Ectodermal cell (in vitro differentiated cells): ENCODE measurements at regions not wholly inside any gene's neighbourhood (a gene's known extent, or its start where the extent isn't known, plus 50 kb on each side); places are given as distances from the start of the nearest gene placed in this dataset.

Source experiments
- H3K27ac ChIP-seq: 2 replicates; pipeline ENCODE4 v1.7.0; 2013; ENCODE audit warnings: mild to moderate bottlenecking, low read depth, low read length; ENCODE audit not compliant: insufficient read depth, poor library complexity, severe bottlenecking
- H3K27me3 ChIP-seq: 2 replicates; pipeline ENCODE4 v1.7.0; 2013; ENCODE audit warnings: mild to moderate bottlenecking, low read length; ENCODE audit not compliant: insufficient read depth, control insufficient read depth, poor library complexity, severe bottlenecking
- H3K36me3 ChIP-seq: one replicate; pipeline ENCODE4 v1.7.0; 2013; ENCODE audit warnings: low read length; ENCODE audit not compliant: control insufficient read depth, insufficient read depth
- H3K4me1 ChIP-seq: one replicate; pipeline ENCODE4 v1.7.0; 2013; ENCODE audit warnings: low read length; ENCODE audit not compliant: control insufficient read depth, insufficient read depth
- H3K4me3 ChIP-seq: 2 replicates; pipeline ENCODE4 v1.7.0; 2013; ENCODE audit warnings: low read depth, low read length, control low read depth; ENCODE audit not compliant: insufficient read depth
- H3K9me3 ChIP-seq: 2 replicates; pipeline ENCODE4 v1.7.0; 2013; ENCODE audit warnings: mild to moderate bottlenecking, low read length, moderate library complexity; ENCODE audit not compliant: control insufficient read depth
- WGBS, 2 experiments: methylation state at CpG; one replicate each; pipeline ENCODE4 v1.1.7; 2013; ENCODE audit warnings: missing lambda C conversion rate in 2 of 2; 5-methylcytosine and 5-hydroxymethylcytosine counted together

DNA sequence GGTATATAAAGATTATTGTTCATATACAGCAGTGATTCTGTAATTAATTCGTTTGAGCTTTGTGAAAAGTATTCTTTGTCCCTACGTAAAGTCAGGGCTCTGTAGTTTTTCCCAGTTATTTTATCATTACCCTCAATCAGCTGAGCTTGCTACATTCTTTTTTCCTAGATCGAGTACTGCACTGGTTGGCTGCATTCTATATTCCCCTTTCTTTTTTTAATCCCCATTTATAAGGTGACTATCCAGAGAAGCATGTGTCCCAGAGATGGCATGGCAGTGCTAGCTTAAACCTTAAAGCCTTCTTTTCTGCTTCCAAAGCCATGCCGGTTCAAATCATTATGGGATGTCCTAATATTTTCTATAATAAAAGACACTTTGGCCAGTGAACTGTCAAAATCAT, 230.1 kb upstream of the CELF2 start:
- Histone ChIP-seq H3K36me3 (no peaks in the 10 kb centered on the region), H3K27ac (no peak overlapping the region), H3K4me3 (no peak overlapping the region), H3K9me3 (no peaks in the 10 kb centered on the region), H3K27me3 (no peaks in the 10 kb centered on the region), H3K4me1 (peaks cover 7% of the 10 kb centered on the region)
- WGBS, 2 experiments, result 92 to 93% methylated on average over 3 to 4 of the region's 4 CpGs

DNA sequence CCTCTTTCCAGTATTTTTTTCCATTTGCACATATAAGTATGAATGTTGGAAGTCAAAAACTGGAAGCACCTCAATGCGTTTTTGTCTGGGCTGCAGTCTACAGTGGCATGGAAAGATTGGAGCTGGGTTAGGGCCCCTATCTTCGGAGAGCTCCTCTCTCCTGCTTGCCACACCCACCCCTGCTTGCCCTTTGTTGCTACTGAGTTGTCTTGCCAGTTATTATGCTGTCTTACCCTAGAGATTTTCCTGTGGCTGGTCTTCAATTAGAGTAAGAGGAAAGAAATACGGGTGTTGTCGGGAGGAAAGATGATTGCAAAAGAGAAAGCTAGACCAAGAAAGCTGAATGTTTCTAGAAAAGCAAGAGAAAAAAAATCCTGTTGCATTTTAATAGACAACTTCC, 228.9 kb upstream of the CELF2 start:
- H3K4me3 ChIP-seq, result no peak overlapping the region
- no peak overlapping the region for H3K27ac ChIP-seq
- peaks cover 12% of the 10 kb centered on the region for H3K4me1 ChIP-seq
- H3K27me3 ChIP-seq, result no peaks in the 10 kb centered on the region
- no peaks in the 10 kb centered on the region for H3K9me3 ChIP-seq
- H3K36me3 ChIP-seq, result no peaks in the 10 kb centered on the region
- 79 to 81% methylated on average over 4 of the region's 4 CpGs for WGBS, 2 experiments

DNA sequence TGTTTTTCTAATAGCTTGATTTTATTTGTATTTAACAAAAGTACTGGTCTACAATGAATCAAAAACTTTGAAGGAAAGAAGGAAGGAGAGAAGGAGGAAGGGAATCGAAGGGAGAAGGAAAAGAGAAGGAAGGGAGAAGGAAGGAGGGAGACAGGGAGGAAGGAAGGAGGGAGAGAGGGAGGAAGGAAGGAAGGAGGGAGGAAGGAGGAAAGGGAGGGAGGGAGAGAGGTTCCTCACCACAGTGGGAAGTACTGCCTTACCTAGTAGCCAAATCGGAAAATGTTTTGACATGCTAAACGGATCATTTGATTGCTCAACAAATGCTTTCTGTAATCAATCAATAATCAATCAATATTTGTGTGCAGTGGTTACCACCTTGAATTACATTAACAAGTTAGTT, 225.8 kb upstream of the CELF2 start:
- Histone ChIP-seq H3K4me1 (peaks cover 12% of the 10 kb centered on the region), H3K4me3 (no peak overlapping the region), H3K36me3 (no peaks in the 10 kb centered on the region), H3K27me3 (no peaks in the 10 kb centered on the region), H3K27ac (no peak overlapping the region), H3K9me3 (no peaks in the 10 kb centered on the region)
- WGBS, 2 experiments, result 77 to 80% methylated on average over 3 of the region's 3 CpGs

DNA sequence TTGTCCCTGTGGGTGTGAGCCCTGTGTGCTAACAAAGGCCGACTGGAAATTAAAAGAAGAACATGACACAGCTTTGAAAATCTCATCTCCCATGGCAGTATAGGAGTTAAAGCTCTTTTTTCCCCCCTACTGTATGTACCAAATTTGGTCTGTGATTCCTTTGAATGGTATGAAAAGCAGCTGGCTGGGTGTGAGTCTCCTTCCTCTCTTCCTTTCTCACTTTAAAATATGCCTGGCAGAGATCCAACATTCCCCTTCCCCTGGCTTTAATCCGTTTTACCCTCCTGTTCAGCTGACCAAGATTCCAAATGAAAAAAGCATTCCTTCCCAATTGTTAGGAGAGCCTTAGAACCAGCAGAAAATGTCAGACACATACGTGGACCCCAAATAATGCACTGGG, 225.0 kb upstream of the CELF2 start:
- H3K4me1 ChIP-seq, result peaks cover 21% of the 10 kb centered on the region
- H3K9me3 ChIP-seq, result no peaks in the 10 kb centered on the region
- no peaks in the 10 kb centered on the region for H3K27me3 ChIP-seq
- no peak overlapping the region for H3K4me3 ChIP-seq
- H3K36me3 ChIP-seq, result no peaks in the 10 kb centered on the region
- WGBS, 2 experiments, result 17 to 28% methylated on average over 3 of the region's 3 CpGs
- H3K27ac ChIP-seq, result no peak overlapping the region

DNA sequence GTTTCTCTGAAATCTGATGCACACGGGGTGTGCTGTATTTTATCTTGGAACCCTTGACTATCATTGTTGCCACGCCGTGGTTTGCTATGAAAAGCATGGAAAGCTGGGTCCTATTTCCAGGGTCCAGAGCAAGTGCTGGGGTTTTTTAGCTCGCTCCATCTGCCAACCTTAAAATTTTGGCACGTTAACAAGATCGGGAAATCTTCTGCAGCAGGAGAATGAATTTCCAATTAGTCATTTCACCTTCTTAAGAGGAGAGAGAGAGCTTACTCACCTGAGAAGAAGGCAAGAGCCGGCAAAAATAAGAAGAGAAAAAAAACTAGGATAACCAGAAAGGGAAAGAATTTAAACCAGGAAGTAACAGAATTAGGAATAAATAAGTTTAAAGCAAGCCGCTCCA, 223.6 kb upstream of the CELF2 start:
- Histone ChIP-seq H3K36me3 (no peaks in the 10 kb centered on the region), H3K4me1 (peaks cover 31% of the 10 kb centered on the region), H3K27ac (no peak overlapping the region), H3K4me3 (no peak overlapping the region), H3K27me3 (no peaks in the 10 kb centered on the region), H3K9me3 (no peaks in the 10 kb centered on the region)
- WGBS, 2 experiments, result 89 to 96% methylated on average over 7 to 8 of the region's 8 CpGs

DNA sequence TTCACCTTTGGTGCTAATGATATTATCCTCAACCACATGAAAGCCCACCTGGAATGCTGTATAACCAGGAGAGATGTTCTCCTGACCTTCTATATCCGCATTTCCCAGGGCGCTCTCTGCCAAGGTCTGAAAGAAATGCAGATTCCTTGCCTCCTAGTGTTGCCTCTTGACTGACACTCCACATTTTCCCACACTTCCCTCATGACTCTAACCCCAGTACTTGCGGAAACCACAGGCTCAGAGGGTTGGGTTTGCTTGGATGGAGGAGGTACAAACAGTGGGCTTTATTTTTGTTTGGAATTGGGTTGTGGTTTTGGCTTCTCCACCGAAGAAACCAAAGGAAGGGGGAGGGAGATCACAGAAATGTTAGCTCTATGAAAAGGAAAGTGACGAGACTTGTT, 222.9 kb upstream of the CELF2 start:
- Histone ChIP-seq H3K4me1 (peaks cover 31% of the 10 kb centered on the region), H3K4me3 (no peak overlapping the region), H3K36me3 (no peaks in the 10 kb centered on the region), H3K9me3 (no peaks in the 10 kb centered on the region), H3K27ac (no peak overlapping the region), H3K27me3 (no peaks in the 10 kb centered on the region)
- 85% methylated on average over 5 of the region's 5 CpGs for WGBS, 2 experiments

DNA sequence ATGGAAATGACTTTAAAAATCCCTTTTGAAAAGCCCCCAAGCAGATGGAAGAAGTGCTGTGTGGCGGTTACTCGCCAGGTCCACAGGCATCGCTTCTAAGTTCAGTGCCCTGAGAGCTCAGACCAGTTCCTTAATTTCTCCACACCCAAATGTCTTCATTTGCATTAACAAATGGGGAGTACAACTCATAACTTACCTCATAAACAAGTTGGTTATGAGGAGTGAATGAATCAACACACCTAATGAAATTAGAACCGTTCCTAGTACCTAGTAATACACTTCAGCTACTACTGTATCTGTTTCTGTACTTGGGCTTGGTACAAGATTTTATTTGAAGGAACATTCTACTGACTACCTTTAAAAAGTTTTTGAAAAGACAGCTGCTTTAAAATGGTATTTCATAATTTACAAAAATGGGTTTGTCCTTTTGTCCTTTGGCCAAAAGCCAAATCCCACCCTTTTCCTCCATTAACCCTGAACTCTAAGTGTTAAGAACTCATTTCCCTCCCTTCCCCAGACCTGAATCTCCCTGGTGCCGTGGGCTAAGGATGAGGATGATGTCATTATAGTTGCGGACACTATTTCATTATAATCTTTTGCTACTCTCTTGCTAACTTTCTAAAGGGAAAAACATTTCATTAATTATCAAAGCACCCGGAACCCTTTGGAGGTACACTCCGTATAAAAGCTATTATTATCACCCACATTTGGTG, 221.5 kb upstream of the CELF2 start:
- 87 to 94% methylated on average over 5 to 8 of the region's 8 CpGs for WGBS, 2 experiments
- H3K4me3 ChIP-seq, result no peak overlapping the region
- H3K27me3 ChIP-seq, result no peaks in the 10 kb centered on the region
- no peaks in the 10 kb centered on the region for H3K36me3 ChIP-seq
- H3K4me1 ChIP-seq, result peaks cover 31% of the 10 kb centered on the region
- no peak overlapping the region for H3K27ac ChIP-seq
- no peaks in the 10 kb centered on the region for H3K9me3 ChIP-seq

DNA sequence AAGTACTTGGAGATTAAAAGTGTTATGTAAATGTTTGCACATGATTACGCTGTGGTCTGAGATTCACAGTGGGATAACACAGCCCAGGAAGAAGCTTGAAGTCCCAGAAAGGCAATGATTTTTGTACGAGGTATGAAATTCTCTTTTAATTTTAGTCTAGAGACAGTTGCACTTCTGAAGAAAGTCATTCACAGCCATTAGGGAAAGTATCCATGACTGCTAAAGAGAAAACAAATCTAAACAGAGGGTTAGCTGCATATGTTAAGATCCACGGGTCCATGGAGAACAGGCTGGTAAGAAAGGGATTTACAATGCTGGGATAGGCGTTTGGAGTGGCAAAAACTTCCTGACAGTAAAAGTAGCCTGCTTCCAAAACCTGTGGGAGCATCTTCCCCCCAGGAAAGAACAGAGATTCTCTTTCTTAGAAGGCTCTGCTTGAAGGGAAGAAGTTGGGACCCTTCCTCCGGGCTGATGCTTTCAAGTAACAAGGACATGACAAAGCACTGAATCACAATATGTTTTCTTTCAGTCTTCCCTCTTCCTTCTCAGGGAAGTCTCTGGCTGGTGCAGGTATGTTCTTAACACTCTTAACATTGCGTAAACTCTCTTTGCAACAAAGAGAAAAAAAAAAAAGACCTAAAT, 220.8 kb upstream of the CELF2 start:
- H3K27me3 ChIP-seq, result no peaks in the 10 kb centered on the region
- no peak overlapping the region for H3K27ac ChIP-seq
- H3K9me3 ChIP-seq, result no peaks in the 10 kb centered on the region
- 44 to 51% methylated on average over 5 to 6 of the region's 6 CpGs for WGBS, 2 experiments
- no peaks in the 10 kb centered on the region for H3K36me3 ChIP-seq
- H3K4me3 ChIP-seq, result no peak overlapping the region
- peaks cover 31% of the 10 kb centered on the region for H3K4me1 ChIP-seq

DNA sequence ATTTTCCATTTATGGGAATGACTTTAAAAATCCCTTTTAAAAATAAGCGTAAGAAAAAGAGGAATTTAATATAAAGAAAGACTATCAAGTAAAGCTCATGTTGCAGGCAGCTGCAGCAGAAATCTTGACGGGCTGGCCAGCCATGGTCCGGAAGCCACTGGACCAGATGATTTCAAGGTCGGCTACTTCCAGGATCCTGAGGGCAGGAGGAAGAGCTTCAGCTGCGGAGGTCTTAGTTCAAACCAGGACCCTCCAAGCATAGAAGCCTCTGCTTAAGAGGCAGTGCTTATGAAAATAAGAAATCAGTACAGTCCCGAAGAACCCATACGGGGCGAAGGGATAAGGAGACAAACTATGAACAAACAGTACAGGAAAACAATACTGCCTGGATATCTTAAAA, 220.2 kb upstream of the CELF2 start:
- WGBS, 2 experiments, result 80 to 84% methylated on average over 8 of the region's 8 CpGs
- Histone ChIP-seq H3K27me3 (no peaks in the 10 kb centered on the region), H3K4me1 (peaks cover 24% of the 10 kb centered on the region), H3K4me3 (no peak overlapping the region), H3K36me3 (no peaks in the 10 kb centered on the region), H3K9me3 (no peaks in the 10 kb centered on the region), H3K27ac (no peak overlapping the region)

DNA sequence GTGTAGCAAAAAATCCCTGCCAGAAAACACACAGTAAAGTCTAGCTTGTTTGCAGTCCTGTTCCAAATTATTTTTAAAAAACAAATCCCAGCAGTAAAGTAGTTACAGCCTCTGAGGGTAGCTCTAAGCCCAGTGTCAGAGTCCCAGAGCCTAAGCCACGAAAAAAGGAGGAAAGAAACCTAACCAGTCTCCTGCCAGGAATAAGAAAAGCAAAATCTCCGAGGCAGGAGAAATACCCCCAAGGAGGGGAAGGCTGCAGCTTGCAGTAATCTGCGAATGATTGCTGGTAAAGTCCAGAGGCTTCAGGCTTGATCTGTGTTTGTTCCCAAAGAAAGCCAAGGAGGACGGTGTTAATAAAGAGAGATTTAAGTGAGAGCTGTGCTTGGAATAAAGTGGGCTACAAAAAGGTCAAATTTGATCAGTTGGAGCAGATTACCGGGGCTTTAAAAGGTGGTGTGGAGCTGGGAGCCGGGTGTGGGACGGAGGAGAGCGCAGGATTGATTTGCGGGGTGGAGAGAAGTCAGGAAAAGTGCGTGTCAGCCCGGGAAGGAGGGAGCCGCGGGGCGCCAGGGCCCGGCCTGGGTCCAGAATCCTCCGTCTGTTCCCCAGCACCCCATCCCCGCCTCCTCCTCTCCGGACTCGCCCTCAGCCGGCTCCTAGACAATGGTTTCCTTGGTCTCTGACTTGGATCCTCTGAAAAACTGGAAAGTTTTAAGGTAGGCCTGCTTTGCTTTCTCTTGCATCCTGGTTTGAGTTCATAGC, 219.4 kb upstream of the CELF2 start:
- no peak overlapping the region for H3K27ac ChIP-seq

More for the DNA sequence above, 219.4 kb upstream of the CELF2 start:
- no peak overlapping the region for H3K4me3 ChIP-seq
- WGBS, 2 experiments, result 12 to 15% methylated on average over 20 of the region's 20 CpGs
- H3K27me3 ChIP-seq, result no peaks in the 10 kb centered on the region
- no peaks in the 10 kb centered on the region for H3K9me3 ChIP-seq
- H3K4me1 ChIP-seq, result peaks cover 19% of the 10 kb centered on the region
- no peaks in the 10 kb centered on the region for H3K36me3 ChIP-seq
